Suprapubic skin (tissue), 4 donors: ENCODE measurements at regions not wholly inside any gene's neighbourhood (a gene's known extent, or its start where the extent isn't known, plus 50 kb on each side); places are given as distances from the start of the nearest gene placed in this dataset.

Experiments
- EP300 ChIP-seq: sonication (generic); formaldehyde crosslinking; IDR thresholded peaks from one replicate; pipeline ENCODE4 v1.6.1; 2017; ENCODE audit warnings: antibody characterized with exemption
- POLR2A ChIP-seq, 2 donors: fragments of 450-650 bp; IDR thresholded peaks; one replicate each; pipeline ENCODE4 v1.6.1; 2017; ENCODE audit warnings: antibody characterized with exemption in 2 of 2, mild to moderate bottlenecking in 2 of 2, moderate library complexity in 2 of 2
- POLR2AphosphoS5 ChIP-seq, 3 donors: sonication (generic); formaldehyde crosslinking; IDR thresholded peaks; one replicate each; pipeline ENCODE4 v1.6.1; 2017; ENCODE audit warnings: antibody characterized with exemption in 3 of 3
- TF ChIP-seq, protein P1 (sequence below), 2 donors: fragments of 200-600 bp in 1 of 2; fragments of 450-650 bp in 1 of 2; sonication (generic) in 1 of 2; IDR thresholded peaks; one replicate each; pipeline ENCODE4 v1.5.1; 2016 to 2019; ENCODE audit warnings: antibody characterized with exemption in 2 of 2, mild to moderate bottlenecking in 1 of 2, moderate library complexity in 1 of 2

DNA sequence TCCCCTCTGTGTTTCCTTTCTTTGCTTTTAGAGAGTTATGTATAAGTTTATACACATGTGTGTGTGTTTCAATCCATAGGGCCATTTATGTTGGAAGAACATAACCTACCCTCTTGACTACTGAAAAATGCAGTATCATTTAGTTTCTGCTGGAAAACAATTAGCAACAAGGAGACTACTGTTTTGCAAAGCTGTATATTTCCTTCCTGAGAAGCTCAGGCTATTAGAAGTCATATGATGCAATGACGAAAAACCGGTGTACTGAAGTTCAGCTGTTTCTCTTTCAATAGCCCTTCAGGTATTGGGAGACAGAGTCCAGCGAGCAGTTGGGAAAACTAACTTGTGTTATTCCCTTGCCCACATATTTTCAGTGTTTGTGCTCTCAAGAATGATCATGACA lies 447.7 kb upstream of the GYPC start:
- TF ChIP-seq, protein P1, sequence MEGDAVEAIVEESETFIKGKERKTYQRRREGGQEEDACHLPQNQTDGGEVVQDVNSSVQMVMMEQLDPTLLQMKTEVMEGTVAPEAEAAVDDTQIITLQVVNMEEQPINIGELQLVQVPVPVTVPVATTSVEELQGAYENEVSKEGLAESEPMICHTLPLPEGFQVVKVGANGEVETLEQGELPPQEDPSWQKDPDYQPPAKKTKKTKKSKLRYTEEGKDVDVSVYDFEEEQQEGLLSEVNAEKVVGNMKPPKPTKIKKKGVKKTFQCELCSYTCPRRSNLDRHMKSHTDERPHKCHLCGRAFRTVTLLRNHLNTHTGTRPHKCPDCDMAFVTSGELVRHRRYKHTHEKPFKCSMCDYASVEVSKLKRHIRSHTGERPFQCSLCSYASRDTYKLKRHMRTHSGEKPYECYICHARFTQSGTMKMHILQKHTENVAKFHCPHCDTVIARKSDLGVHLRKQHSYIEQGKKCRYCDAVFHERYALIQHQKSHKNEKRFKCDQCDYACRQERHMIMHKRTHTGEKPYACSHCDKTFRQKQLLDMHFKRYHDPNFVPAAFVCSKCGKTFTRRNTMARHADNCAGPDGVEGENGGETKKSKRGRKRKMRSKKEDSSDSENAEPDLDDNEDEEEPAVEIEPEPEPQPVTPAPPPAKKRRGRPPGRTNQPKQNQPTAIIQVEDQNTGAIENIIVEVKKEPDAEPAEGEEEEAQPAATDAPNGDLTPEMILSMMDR (IDR thresholded peaks at IDR 0.05) = no peak
- no peak for TF ChIP-seq EP300
- TF ChIP-seq POLR2A (IDR thresholded peaks at IDR 0.05) = no peak
- no peak for TF ChIP-seq POLR2AphosphoS5 (IDR thresholded peaks at IDR 0.05)
